Heart left ventricle (tissue), 16 donors: ENCODE measurements at regions not wholly inside any gene's neighbourhood (a gene's known extent, or its start where the extent isn't known, plus 50 kb on each side); places are given as distances from the start of the nearest gene placed in this dataset.

Source experiments
- ATAC-seq, 4 donors: fragments of 200-7000 bp; cut with Tn5 transposase; one replicate each; pipeline ENCODE4 v1.9.1; 2020 to 2022; ENCODE audit warnings: moderate library complexity in 4 of 4, mild to moderate bottlenecking in 3 of 4, moderate number of reproducible peaks in 1 of 4
- DNase-seq, 5 donors: peaks; one replicate each; pipeline ENCODE4 v3.0.0-alpha.2; 2020
- H3K27ac ChIP-seq, 12 donors: fragments of 200-600 bp; sonication (generic) in 4 of 12; one replicate each; pipeline versions ENCODE4 v1.5.0 to v1.8.0; 2016 to 2022; ENCODE audit warnings: mild to moderate bottlenecking in 2 of 12
- H3K27me3 ChIP-seq, 9 donors: fragments of 200-600 bp; sonication (generic) in 2 of 9; one replicate each; pipeline versions ENCODE4 v1.5.1 to v1.8.0; 2016 to 2022; ENCODE audit warnings: mild to moderate bottlenecking in 3 of 9
- H3K36me3 ChIP-seq, 9 donors: fragments of 200-600 bp; sonication (generic) in 2 of 9; one replicate each; pipeline versions ENCODE4 v1.5.0 to v1.8.0; 2018 to 2022; ENCODE audit warnings: mild to moderate bottlenecking in 2 of 9
- H3K4me1 ChIP-seq, 12 donors: fragments of 200-600 bp; sonication (generic) in 4 of 12; one replicate each; pipeline versions ENCODE4 v1.5.0 to v1.8.0; 2016 to 2022; ENCODE audit warnings: mild to moderate bottlenecking in 3 of 12
- H3K4me3 ChIP-seq, 12 donors: fragments of 200-600 bp; sonication (generic) in 4 of 12; one replicate each; pipeline versions ENCODE4 v1.5.0 to v1.8.0; 2017 to 2022; ENCODE audit warnings: mild to moderate bottlenecking in 9 of 12, moderate library complexity in 4 of 12
- H3K9me3 ChIP-seq, 12 donors: fragments of 200-600 bp; sonication (generic) in 4 of 12; one replicate each; pipeline versions ENCODE4 v1.5.0 to v1.8.0; 2016 to 2022; ENCODE audit warnings: mild to moderate bottlenecking in 1 of 12
- CTCF ChIP-seq, 12 donors: fragments of 200-600 bp; sonication (generic) in 4 of 12; IDR thresholded peaks; one replicate each; pipeline versions ENCODE4 v1.5.0 to v1.8.0; 2018 to 2022; ENCODE audit warnings: antibody characterized with exemption in 12 of 12, mild to moderate bottlenecking in 5 of 12
- POLR2A ChIP-seq, 2 donors: fragments of 450-650 bp; IDR thresholded peaks; one replicate each; pipeline ENCODE4 v1.6.1; 2017; ENCODE audit warnings: antibody characterized with exemption in 2 of 2, mild to moderate bottlenecking in 2 of 2, moderate library complexity in 2 of 2
- WGBS, 4 donors: extraction: QIAGEN DNeasy Blood & Tissue Kit in 2 of 4; methylation state at CpG; one replicate each; pipeline versions ENCODE4 v1.1.5 to v1.1.7; 2013 to 2018; 5-methylcytosine and 5-hydroxymethylcytosine counted together
- intact Hi-C, 10 donors: fragments of 100-400 bp; cut with DNase I; formaldehyde crosslinking; loops; one replicate each; pipeline versions ENCODE4 v1.11.1 to v1.14.2; 2022
- donor health status: ischemic (EF 13 %, LVEDD 7.1; RV severe dilation, severe dysfunction).
- donor health status: healthy with polysubstance abuse.
- donor health status: DM: no; HTN: yes; CAD: no.
- donor health status: DM: no; HTN: no; CAD: no.
- donor health status: ischemic (EF 25% LVEDD 6.9; RV normal size, moderate dysfunction).
- donor health status: ischemic (EF 25% LVEDD 5.7; RV mildly dilated, moderate dysfunction).
- donor health status: healthy.
- donor health status: DM: yes; HTN: yes; CAD: no.
- donor health status: ischemic (EF 35%, LVEDD 5.7; RV mildly dilated, moderate dysfunction).
- donor health status: nonischemic (EF 11% LVEDD 7.7; RV severe dilation, severe dysfunction).
- donor health status: DM: yes; HTN: yes; CAD: no.
- donor health status: PGD.
- donor health status: ischemic (EF 29% LVEDD 5.4; RV normal size, mild dysfunction).
- donor health status: nonischemic (EF 23%, LVEDD 6.1; RV moderate dilation, normal function).

- intact Hi-C loops, result no loop called here
- DNase-seq (no peak), ATAC-seq (no peak)
- no peak overlapping the region for H3K4me3 ChIP-seq
- no peaks in the 10 kb centered on the region for H3K27me3 ChIP-seq
- H3K36me3 ChIP-seq, result no peaks in the 10 kb centered on the region
- peaks cover 0 to 18% (median 0%) of the 10 kb centered on the region in 12 donors for H3K4me1 ChIP-seq
- WGBS, 4 donors, result 93 to 99% (median 96%) methylated on average over 2 of the region's 2 CpGs
- TF ChIP-seq POLR2A (IDR thresholded peaks at IDR 0.05) (no peak), CTCF (IDR thresholded peaks at IDR 0.05) (no peak)
- H3K27ac ChIP-seq, result no peak overlapping the region
- H3K9me3 ChIP-seq, result no peaks in the 10 kb centered on the region
Observed at GRCh38 chr2:144146876-144147275, 373.0 kb downstream of the ZEB2 start.

- no peak for TF ChIP-seq CTCF (IDR thresholded peaks at IDR 0.05)
- H3K4me3 ChIP-seq, result no peak overlapping the region
- intact Hi-C loops, result no loop called here
Observed at GRCh38 chr2:144146076-144146475, 373.8 kb downstream of the ZEB2 start.

GRCh38 chr2:144143294-144144151 is 376.4 kb downstream of the ZEB2 start:
- Histone ChIP-seq H3K4me1 (peaks cover 0 to 23% (median 0%) of the 10 kb centered on the region in 12 donors), H3K36me3 (peaks cover 0 to 3% (median 0%) of the 10 kb centered on the region in 9 donors), H3K9me3 (no peaks in the 10 kb centered on the region), H3K4me3 (peak overlapping the region in 1 of 12 donors; percentile 6), H3K27ac (peak overlapping the region in 8 of 12 donors; percentile 2 to 83 (median 12)), H3K27me3 (no peaks in the 10 kb centered on the region)
- DNase-seq (no peak), ATAC-seq (peak; percentile 22 to 42 (median 30))
- 80 to 88% (median 83%) methylated on average over 4 of the region's 4 CpGs for WGBS, 4 donors
- intact Hi-C loops, result no loop called here
- TF ChIP-seq CTCF (IDR thresholded peaks at IDR 0.05) (no peak), POLR2A (IDR thresholded peaks at IDR 0.05) (no peak)

More at GRCh38 chr2:144146076-144146475, 373.8 kb downstream of the ZEB2 start:
- DNase-seq, result no peak
- Histone ChIP-seq H3K9me3 (no peaks in the 10 kb centered on the region), H3K36me3 (no peaks in the 10 kb centered on the region), H3K27ac (peak overlapping the region in 1 of 12 donors; percentile 21), H3K4me1 (peaks cover 0 to 21% (median 0%) of the 10 kb centered on the region in 12 donors), H3K27me3 (no peaks in the 10 kb centered on the region)
- WGBS, 4 donors, result 46 to 60% (median 49%) methylated on average over 1 of the region's 1 CpG
- ATAC-seq, result no peak

- intact Hi-C loops, result no loop called here
- Histone ChIP-seq H3K36me3 (peaks cover 0 to 7% (median 0%) of the 10 kb centered on the region in 9 donors), H3K27ac (peak overlapping the region in 1 of 12 donors; percentile 66), H3K4me3 (no peak overlapping the region), H3K27me3 (no peaks in the 10 kb centered on the region), H3K9me3 (no peaks in the 10 kb centered on the region), H3K4me1 (peaks cover 0 to 33% (median 0%) of the 10 kb centered on the region in 12 donors)
- WGBS, 4 donors, result 66 to 82% (median 77%) methylated on average over 3 of the region's 3 CpGs
- ATAC-seq (no peak), DNase-seq (no peak)
- TF ChIP-seq POLR2A (IDR thresholded peaks at IDR 0.05), result no peak
- no peak for TF ChIP-seq CTCF (IDR thresholded peaks at IDR 0.05)
Observed at GRCh38 chr2:144140891-144141290, 379.0 kb downstream of the ZEB2 start.
